SK-N-SH (cell line): ENCODE measurements at regions not wholly inside any gene's neighbourhood (a gene's known extent, or its start where the extent isn't known, plus 50 kb on each side); places are given as distances from the start of the nearest gene placed in this dataset.

Experiments used
- CTCF ChIA-PET: fragments of 300-600, 350-600 bp; formaldehyde crosslinking; extraction: SDS; loops from one replicate; lab custom pipeline; 2021; lab: Yijun Ruan, JAX
- POLR2A ChIA-PET: fragments of 350-600 bp; sonication (Branson Sonifier 250); formaldehyde crosslinking; extraction: SDS; loops from one replicate; lab custom pipeline; 2020; ENCODE audit warnings: antibody characterized with exemption, inconsistent platforms; lab: Yijun Ruan, JAX
- DNase-seq: peaks from one replicate; pipeline ENCODE4 v3.0.0; 2012
- H2AFZ ChIP-seq: fragments of 200-600 bp; sonication (generic); 2 replicates; pipeline ENCODE4 v1.8.1; 2016; ENCODE audit warnings: antibody characterized with exemption, mild to moderate bottlenecking, low read depth
- H3F3A ChIP-seq: fragments of 200-600 bp; sonication (generic); replicated peaks from 2 replicates; pipeline ENCODE3; 2016; ENCODE audit warnings: antibody characterized with exemption, mild to moderate bottlenecking; ENCODE audit not compliant: insufficient read depth
- H3K27ac ChIP-seq, 2 experiments: fragments of 200-500 bp in 1 of 2; fragments of 200-600 bp in 1 of 2; sonication (Bioruptor generic) in 1 of 2; sonication (generic), shearing (Covaris generic) in 1 of 2; 2 replicates each; pipeline versions ENCODE4 v1.5.1 to v1.6.1; 2014 to 2016; ENCODE audit warnings: low read depth in 2 of 2, inconsistent platforms in 1 of 2, low read length in 1 of 2, mild to moderate bottlenecking in 1 of 2, mixed read lengths in 1 of 2
- H3K27me3 ChIP-seq: fragments of 200-600 bp; sonication (generic), shearing (Covaris generic); 2 replicates; pipeline ENCODE4 v1.6.1; 2016; ENCODE audit warnings: mixed run types; ENCODE audit not compliant: insufficient read depth
- H3K36me3 ChIP-seq, 2 experiments: fragments of 200-500 bp in 1 of 2; fragments of 200-600 bp in 1 of 2; sonication (Bioruptor generic) in 1 of 2; sonication (generic) in 1 of 2; replicated peaks in 1 of 2; 2 replicates each; pipeline versions ENCODE3 to v1.5.1; 2014 to 2016; ENCODE audit warnings: low read length in 1 of 2, mild to moderate bottlenecking in 1 of 2; ENCODE audit not compliant: insufficient read depth in 2 of 2, control insufficient read depth in 1 of 2
- H3K4me1 ChIP-seq, 2 experiments: fragments of 200-500 bp in 1 of 2; fragments of 200-600 bp in 1 of 2; sonication (Bioruptor generic) in 1 of 2; sonication (generic), shearing (Covaris generic) in 1 of 2; 2 replicates each; pipeline versions ENCODE4 v1.5.1 to v1.6.1; 2014 to 2016; ENCODE audit warnings: low read depth in 1 of 2, low read length in 1 of 2, mixed run types in 1 of 2; ENCODE audit not compliant: insufficient read depth in 2 of 2, control insufficient read depth in 1 of 2
- H3K4me2 ChIP-seq: fragments of 200-600 bp; sonication (generic), shearing (Covaris generic); 2 replicates; pipeline ENCODE4 v1.6.1; 2017; ENCODE audit warnings: mixed run types
- H3K4me3 ChIP-seq, 2 experiments: fragments of 200-500 bp in 1 of 2; fragments of 200-600 bp in 1 of 2; sonication (Bioruptor generic) in 1 of 2; sonication (generic), shearing (Covaris generic) in 1 of 2; 2 replicates each; pipeline versions ENCODE4 v1.5.1 to v1.8.1; 2014 to 2016; ENCODE audit warnings: low read depth in 2 of 2, inconsistent platforms in 1 of 2, low read length in 1 of 2, mild to moderate bottlenecking in 1 of 2, mixed read lengths in 1 of 2, moderate library complexity in 1 of 2
- H3K79me2 ChIP-seq: fragments of 200-600 bp; sonication (generic); 2 replicates; pipeline ENCODE4 v1.8.1; 2017; ENCODE audit warnings: mild to moderate bottlenecking; ENCODE audit not compliant: insufficient read depth
- H3K9ac ChIP-seq: fragments of 200-600 bp; sonication (generic); 2 replicates; pipeline ENCODE4 v1.6.1; 2017; ENCODE audit warnings: mixed run types
- H3K9me2 ChIP-seq: fragments of 200-600 bp; sonication (generic); 2 replicates; pipeline ENCODE4 v1.6.1; 2017; ENCODE audit warnings: mixed run types
- H3K9me3 ChIP-seq: fragments of 200-600 bp; sonication (generic); 2 replicates; pipeline ENCODE4 v1.6.1; 2017; ENCODE audit warnings: mixed run types, mild to moderate bottlenecking, moderate library complexity
- H4K20me1 ChIP-seq: fragments of 200-600 bp; sonication (generic); 2 replicates; pipeline ENCODE4 v1.6.1; 2017; ENCODE audit warnings: mild to moderate bottlenecking, mixed run types; ENCODE audit not compliant: insufficient read depth
- ELF1 ChIP-seq: IDR thresholded peaks from 2 replicates; pipeline ENCODE4 v1.4.0; 2012
- EP300 ChIP-seq, 2 experiments: IDR thresholded peaks; 2 replicates each; pipeline versions ENCODE4 v1.4.0 to v1.6.1; 2012; ENCODE audit warnings: borderline replicate concordance in 1 of 2, low read depth in 1 of 2, low read length in 1 of 2
- EZH2phosphoT487 ChIP-seq: fragments of 200-600 bp; sonication (generic); IDR thresholded peaks from 2 replicates; pipeline ENCODE4 v1.6.1; 2017; ENCODE audit warnings: low read depth, mixed run types, mild to moderate bottlenecking, antibody characterized with exemption, moderate library complexity, borderline replicate concordance
- FOSL2 ChIP-seq: IDR thresholded peaks from 2 replicates; pipeline ENCODE4 v1.4.0; 2012; ENCODE audit warnings: low read depth, mild to moderate bottlenecking, moderate library complexity, borderline replicate concordance
- FOXJ3 ChIP-seq: sonication (generic); formaldehyde crosslinking; IDR thresholded peaks from 2 replicates; pipeline ENCODE4 v1.5.1; 2020; ENCODE audit warnings: mild to moderate bottlenecking, missing genetic modification reagents
- GABPA ChIP-seq: IDR thresholded peaks from 2 replicates; pipeline ENCODE4 v1.4.0; 2012; ENCODE audit warnings: low read depth, mild to moderate bottlenecking
- GATA2 ChIP-seq: sonication (generic); formaldehyde crosslinking; IDR thresholded peaks from 2 replicates; pipeline ENCODE4 v1.5.0; 2020; ENCODE audit warnings: mild to moderate bottlenecking, missing genetic modification reagents
- MXI1 ChIP-seq: IDR thresholded peaks from 2 replicates; pipeline ENCODE4 v1.6.1; 2012; ENCODE audit warnings: mild to moderate bottlenecking, low read depth, low read length, improper control_type of control experiment
- RAD21 ChIP-seq: IDR thresholded peaks from 2 replicates; pipeline ENCODE4 v1.6.1; 2012; ENCODE audit warnings: mild to moderate bottlenecking, low read length
- RCOR1 ChIP-seq: fragments of 150-350 bp; IDR thresholded peaks from 2 replicates; pipeline ENCODE4 v1.6.1; 2017; ENCODE audit warnings: antibody characterized with exemption, low read length
- SIN3A ChIP-seq: IDR thresholded peaks from 2 replicates; pipeline ENCODE4 v1.6.1; 2012; ENCODE audit warnings: low read depth, mild to moderate bottlenecking, low read length, moderate library complexity, borderline replicate concordance
- SMC3 ChIP-seq: IDR thresholded peaks from 2 replicates; pipeline ENCODE4 v1.6.1; 2012; ENCODE audit warnings: low read depth, low read length, improper control_type of control experiment
- TAF1 ChIP-seq: IDR thresholded peaks from 2 replicates; pipeline ENCODE4 v1.6.1; 2012; ENCODE audit warnings: low read depth, mild to moderate bottlenecking, low read length, moderate library complexity, borderline replicate concordance
- YY1 ChIP-seq: IDR thresholded peaks from 2 replicates; pipeline ENCODE4 v1.4.0; 2012; ENCODE audit warnings: low read depth, mild to moderate bottlenecking
- WGBS: methylation state at CpG from one replicate; pipeline ENCODE4 v1.1.6; 2017; ENCODE audit warnings: low lambda C conversion rate; 5-methylcytosine and 5-hydroxymethylcytosine counted together
- TF ChIP-seq, protein P1 (sequence below): IDR thresholded peaks from 2 replicates; pipeline ENCODE4 v1.4.0; 2012; ENCODE audit warnings: low read depth, borderline replicate concordance
- TF ChIP-seq, protein P2 (sequence below): IDR thresholded peaks from 2 replicates; pipeline ENCODE4 v1.4.0; 2012; ENCODE audit warnings: low read depth
- TF ChIP-seq, protein P3 (sequence below): fragments of 150-350 bp; IDR thresholded peaks from 2 replicates; pipeline ENCODE4 v1.6.1; 2016; ENCODE audit warnings: mild to moderate bottlenecking, low read depth, low read length
- TF ChIP-seq, protein P4 (sequence below): fragments of 150-350 bp; IDR thresholded peaks from 2 replicates; pipeline ENCODE4 v1.6.1; 2017; ENCODE audit warnings: antibody characterized with exemption, low read length, low read depth, borderline replicate concordance
- TF ChIP-seq, protein P5 (sequence below): IDR thresholded peaks from 2 replicates; pipeline ENCODE4; 2012

DNA sequence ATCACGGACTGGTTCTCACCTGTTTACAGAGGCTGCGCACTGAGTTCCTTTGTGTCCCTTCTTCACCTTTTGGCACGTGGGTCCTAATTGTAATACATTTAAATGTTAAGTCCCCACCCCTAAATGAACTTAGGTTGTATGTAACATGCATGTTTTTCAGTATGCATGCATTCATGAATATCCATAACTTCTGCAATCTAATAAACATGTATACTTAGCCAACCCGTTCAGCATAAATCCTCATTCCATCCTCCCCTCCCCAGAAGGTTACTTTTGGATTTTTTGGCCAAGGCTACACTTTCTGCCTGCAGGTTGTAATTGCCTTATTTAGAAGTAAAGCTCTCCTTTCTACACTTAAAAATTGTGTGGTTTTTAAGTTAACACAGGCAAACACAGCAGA, 314.7 kb downstream of the SUCLG1 start:
- ChIA-PET CTCF (no interaction called here), POLR2A (no interaction called here)
- TF ChIP-seq, protein P1, sequence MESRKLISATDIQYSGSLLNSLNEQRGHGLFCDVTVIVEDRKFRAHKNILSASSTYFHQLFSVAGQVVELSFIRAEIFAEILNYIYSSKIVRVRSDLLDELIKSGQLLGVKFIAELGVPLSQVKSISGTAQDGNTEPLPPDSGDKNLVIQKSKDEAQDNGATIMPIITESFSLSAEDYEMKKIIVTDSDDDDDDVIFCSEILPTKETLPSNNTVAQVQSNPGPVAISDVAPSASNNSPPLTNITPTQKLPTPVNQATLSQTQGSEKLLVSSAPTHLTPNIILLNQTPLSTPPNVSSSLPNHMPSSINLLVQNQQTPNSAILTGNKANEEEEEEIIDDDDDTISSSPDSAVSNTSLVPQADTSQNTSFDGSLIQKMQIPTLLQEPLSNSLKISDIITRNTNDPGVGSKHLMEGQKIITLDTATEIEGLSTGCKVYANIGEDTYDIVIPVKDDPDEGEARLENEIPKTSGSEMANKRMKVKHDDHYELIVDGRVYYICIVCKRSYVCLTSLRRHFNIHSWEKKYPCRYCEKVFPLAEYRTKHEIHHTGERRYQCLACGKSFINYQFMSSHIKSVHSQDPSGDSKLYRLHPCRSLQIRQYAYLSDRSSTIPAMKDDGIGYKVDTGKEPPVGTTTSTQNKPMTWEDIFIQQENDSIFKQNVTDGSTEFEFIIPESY = no peak
- TF ChIP-seq ELF1 = no peak
- no peak for TF ChIP-seq FOSL2
- TF ChIP-seq GATA2 = no peak
- no peak for TF ChIP-seq EZH2phosphoT487
- no peak for TF ChIP-seq RCOR1
- TF ChIP-seq RAD21 = no peak
- TF ChIP-seq, protein P2, sequence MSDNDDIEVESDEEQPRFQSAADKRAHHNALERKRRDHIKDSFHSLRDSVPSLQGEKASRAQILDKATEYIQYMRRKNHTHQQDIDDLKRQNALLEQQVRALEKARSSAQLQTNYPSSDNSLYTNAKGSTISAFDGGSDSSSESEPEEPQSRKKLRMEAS = no peak
- no peak for TF ChIP-seq SIN3A
- TF ChIP-seq FOXJ3 = no peak
- no peak for TF ChIP-seq TAF1
- TF ChIP-seq, protein P3, sequence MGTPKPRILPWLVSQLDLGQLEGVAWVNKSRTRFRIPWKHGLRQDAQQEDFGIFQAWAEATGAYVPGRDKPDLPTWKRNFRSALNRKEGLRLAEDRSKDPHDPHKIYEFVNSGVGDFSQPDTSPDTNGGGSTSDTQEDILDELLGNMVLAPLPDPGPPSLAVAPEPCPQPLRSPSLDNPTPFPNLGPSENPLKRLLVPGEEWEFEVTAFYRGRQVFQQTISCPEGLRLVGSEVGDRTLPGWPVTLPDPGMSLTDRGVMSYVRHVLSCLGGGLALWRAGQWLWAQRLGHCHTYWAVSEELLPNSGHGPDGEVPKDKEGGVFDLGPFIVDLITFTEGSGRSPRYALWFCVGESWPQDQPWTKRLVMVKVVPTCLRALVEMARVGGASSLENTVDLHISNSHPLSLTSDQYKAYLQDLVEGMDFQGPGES = no peak
- no peak for TF ChIP-seq EP300 (IDR thresholded peaks at IDR 0.05; ENCODE audit: borderline replicate concordance in 1 of 2, low read depth in 1 of 2, low read length in 1 of 2)
- no peak for TF ChIP-seq YY1
- TF ChIP-seq, protein P4, sequence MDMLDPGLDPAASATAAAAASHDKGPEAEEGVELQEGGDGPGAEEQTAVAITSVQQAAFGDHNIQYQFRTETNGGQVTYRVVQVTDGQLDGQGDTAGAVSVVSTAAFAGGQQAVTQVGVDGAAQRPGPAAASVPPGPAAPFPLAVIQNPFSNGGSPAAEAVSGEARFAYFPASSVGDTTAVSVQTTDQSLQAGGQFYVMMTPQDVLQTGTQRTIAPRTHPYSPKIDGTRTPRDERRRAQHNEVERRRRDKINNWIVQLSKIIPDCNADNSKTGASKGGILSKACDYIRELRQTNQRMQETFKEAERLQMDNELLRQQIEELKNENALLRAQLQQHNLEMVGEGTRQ = no peak
- no peak for TF ChIP-seq MXI1
- no peak for TF ChIP-seq GABPA
- TF ChIP-seq, protein P5, sequence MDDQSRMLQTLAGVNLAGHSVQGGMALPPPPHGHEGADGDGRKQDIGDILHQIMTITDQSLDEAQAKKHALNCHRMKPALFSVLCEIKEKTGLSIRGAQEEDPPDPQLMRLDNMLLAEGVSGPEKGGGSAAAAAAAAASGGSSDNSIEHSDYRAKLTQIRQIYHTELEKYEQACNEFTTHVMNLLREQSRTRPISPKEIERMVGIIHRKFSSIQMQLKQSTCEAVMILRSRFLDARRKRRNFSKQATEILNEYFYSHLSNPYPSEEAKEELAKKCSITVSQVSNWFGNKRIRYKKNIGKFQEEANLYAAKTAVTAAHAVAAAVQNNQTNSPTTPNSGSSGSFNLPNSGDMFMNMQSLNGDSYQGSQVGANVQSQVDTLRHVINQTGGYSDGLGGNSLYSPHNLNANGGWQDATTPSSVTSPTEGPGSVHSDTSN = no peak
- TF ChIP-seq SMC3 = no peak
- Histone ChIP-seq H2AFZ (no peak overlapping the region), H3K79me2 (no peaks in the 10 kb centered on the region), H3K27me3 (no peaks in the 10 kb centered on the region), H4K20me1 (no peaks in the 10 kb centered on the region), H3F3A (no peaks in the 10 kb centered on the region), H3K9me3 (no peaks in the 10 kb centered on the region), H3K9me2 (no peaks in the 10 kb centered on the region), H3K4me2 (no peak overlapping the region), H3K4me3 (no peak overlapping the region), H3K9ac (no peak overlapping the region), H3K36me3 (no peaks in the 10 kb centered on the region), H3K4me1 (no peaks in the 10 kb centered on the region), H3K27ac (no peak overlapping the region)
- WGBS = 7% methylated on average over 4 of the region's 4 CpGs
- no peak for DNase-seq
